ENCODE measurements at regions not wholly inside any gene's neighbourhood (a gene's known extent, or its start where the extent isn't known, plus 50 kb on each side); places are given as distances from the start of the nearest gene placed in this dataset.

DNA sequence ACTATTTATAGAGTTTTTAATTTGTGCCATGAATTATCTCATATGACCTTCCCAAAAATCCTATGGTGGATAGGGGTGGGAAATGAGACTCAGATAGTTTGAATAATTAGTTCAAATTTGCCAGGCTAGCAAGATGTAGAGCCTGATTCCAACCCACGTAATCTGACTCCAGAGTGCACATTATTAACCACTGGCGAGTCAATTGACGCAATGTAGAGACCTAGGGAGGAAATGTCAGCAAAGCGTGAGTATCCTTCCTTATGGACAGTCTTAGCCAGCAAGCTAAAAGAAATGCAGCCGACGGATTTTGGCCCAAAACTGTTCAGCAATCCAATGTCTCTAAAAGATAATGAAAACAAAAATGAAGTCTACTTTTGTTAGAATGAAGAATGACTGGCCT lies 193.3 kb upstream of the KRR1 start:
- no peak for TF ChIP-seq EZH2 (IDR thresholded peaks at IDR 0.05; ENCODE audit: insufficient read depth, poor library complexity, severe bottlenecking)
- TF ChIP-seq EZH2phosphoT487 (IDR thresholded peaks at IDR 0.05; ENCODE audit: insufficient read depth, low read depth): no peak
